GM23338 (cell line): ENCODE measurements at regions not wholly inside any gene's neighbourhood (a gene's known extent, or its start where the extent isn't known, plus 50 kb on each side); places are given as distances from the start of the nearest gene placed in this dataset.

Source experiments
- CREB1 ChIP-seq: fragments of 250-450 bp; sonication (Bioruptor Pico); IDR thresholded peaks from 2 replicates; pipeline ENCODE4 v1.5.0; 2020; ENCODE audit warnings: low read depth, mild to moderate bottlenecking, moderate library complexity
- EZH2 ChIP-seq: fragments of 200-600 bp; sonication (generic); IDR thresholded peaks from one replicate; pipeline ENCODE4 v1.8.0; 2017; ENCODE audit warnings: antibody characterized with exemption, mild to moderate bottlenecking, low read depth; ENCODE audit not compliant: unreplicated experiment
- EZH2phosphoT487 ChIP-seq: fragments of 200-600 bp; sonication (generic); IDR thresholded peaks from one replicate; pipeline ENCODE4 v1.8.1; 2018; ENCODE audit warnings: antibody characterized with exemption; ENCODE audit not compliant: unreplicated experiment
- TF ChIP-seq, protein P1 (sequence below), 2 experiments: fragments of 200-600 bp in 1 of 2; sonication (generic) in 1 of 2; conservative IDR thresholded peaks; 2 replicates each; pipeline versions ENCODE4 v1.5.1 to v1.6.1; 2016 to 2017; ENCODE audit warnings: antibody characterized with exemption in 2 of 2, low read depth in 2 of 2, mild to moderate bottlenecking in 2 of 2, moderate library complexity in 1 of 2
- TF ChIP-seq, protein P2 (sequence below): IDR thresholded peaks from one replicate; pipeline ENCODE4 v1.6.1; 2018; ENCODE audit warnings: antibody characterized with exemption; ENCODE audit not compliant: unreplicated experiment

DNA sequence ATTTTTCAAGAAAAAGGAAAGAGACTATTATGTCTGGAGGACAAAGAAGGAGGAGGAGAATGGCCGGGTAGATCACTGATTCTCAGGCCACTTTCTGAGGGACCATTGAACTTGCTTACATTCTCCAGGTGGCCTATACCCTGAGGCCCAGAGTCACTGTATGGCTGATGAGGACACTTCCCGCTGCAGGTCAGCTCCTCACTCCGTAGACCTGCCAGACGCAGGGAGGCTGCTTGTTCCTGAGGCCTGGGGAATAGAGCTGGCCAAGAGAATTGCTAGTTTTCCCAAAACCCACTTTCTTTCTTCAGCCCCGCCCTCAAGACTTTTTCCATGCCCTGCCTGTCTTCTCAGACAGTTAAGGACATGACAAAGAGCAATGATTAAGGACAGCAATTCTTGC lies 510.5 kb upstream of the TBX3 start:
- TF ChIP-seq, protein P1, sequence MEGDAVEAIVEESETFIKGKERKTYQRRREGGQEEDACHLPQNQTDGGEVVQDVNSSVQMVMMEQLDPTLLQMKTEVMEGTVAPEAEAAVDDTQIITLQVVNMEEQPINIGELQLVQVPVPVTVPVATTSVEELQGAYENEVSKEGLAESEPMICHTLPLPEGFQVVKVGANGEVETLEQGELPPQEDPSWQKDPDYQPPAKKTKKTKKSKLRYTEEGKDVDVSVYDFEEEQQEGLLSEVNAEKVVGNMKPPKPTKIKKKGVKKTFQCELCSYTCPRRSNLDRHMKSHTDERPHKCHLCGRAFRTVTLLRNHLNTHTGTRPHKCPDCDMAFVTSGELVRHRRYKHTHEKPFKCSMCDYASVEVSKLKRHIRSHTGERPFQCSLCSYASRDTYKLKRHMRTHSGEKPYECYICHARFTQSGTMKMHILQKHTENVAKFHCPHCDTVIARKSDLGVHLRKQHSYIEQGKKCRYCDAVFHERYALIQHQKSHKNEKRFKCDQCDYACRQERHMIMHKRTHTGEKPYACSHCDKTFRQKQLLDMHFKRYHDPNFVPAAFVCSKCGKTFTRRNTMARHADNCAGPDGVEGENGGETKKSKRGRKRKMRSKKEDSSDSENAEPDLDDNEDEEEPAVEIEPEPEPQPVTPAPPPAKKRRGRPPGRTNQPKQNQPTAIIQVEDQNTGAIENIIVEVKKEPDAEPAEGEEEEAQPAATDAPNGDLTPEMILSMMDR (conservative IDR thresholded peaks at IDR 0.05; ENCODE audit: low read depth in 2 of 2), result no peak
- TF ChIP-seq CREB1 (CRISPR knock-in tag) (no peak), EZH2phosphoT487 (no peak), EZH2 (no peak)
- TF ChIP-seq, protein P2, sequence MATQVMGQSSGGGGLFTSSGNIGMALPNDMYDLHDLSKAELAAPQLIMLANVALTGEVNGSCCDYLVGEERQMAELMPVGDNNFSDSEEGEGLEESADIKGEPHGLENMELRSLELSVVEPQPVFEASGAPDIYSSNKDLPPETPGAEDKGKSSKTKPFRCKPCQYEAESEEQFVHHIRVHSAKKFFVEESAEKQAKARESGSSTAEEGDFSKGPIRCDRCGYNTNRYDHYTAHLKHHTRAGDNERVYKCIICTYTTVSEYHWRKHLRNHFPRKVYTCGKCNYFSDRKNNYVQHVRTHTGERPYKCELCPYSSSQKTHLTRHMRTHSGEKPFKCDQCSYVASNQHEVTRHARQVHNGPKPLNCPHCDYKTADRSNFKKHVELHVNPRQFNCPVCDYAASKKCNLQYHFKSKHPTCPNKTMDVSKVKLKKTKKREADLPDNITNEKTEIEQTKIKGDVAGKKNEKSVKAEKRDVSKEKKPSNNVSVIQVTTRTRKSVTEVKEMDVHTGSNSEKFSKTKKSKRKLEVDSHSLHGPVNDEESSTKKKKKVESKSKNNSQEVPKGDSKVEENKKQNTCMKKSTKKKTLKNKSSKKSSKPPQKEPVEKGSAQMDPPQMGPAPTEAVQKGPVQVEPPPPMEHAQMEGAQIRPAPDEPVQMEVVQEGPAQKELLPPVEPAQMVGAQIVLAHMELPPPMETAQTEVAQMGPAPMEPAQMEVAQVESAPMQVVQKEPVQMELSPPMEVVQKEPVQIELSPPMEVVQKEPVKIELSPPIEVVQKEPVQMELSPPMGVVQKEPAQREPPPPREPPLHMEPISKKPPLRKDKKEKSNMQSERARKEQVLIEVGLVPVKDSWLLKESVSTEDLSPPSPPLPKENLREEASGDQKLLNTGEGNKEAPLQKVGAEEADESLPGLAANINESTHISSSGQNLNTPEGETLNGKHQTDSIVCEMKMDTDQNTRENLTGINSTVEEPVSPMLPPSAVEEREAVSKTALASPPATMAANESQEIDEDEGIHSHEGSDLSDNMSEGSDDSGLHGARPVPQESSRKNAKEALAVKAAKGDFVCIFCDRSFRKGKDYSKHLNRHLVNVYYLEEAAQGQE, result no peak
